ENCODE measurements at regions not wholly inside any gene's neighbourhood (a gene's known extent, or its start where the extent isn't known, plus 50 kb on each side); places are given as distances from the start of the nearest gene placed in this dataset.
"Not testable (repeated sequence)": the region's sequence is repeated elsewhere in the genome, so short reads cannot be mapped to it uniquely, and the experiment has no call there.

DNA sequence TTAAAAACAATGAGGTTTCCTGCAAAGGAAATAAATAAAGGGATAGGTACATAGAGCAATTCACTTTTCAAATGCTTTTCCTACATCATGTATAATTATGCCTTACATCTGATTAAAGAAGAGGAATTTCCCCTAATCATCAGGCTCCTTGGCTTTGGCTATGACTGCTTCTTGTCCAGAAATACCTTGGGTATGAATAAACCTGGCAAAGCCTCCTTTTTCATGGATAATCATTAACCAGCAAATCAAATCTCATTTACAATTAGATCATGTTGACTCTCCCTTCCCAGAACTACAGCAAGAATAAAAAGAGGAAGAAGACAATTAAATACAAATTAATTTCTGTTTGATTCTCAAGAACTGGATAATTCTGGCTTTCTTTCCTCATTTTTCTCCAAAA, 58.0 kb upstream of the CD2AP start:
- Histone ChIP-seq H3K4me3 (no peak overlapping the region), H3K36me3 (no peaks in the 10 kb centered on the region), H3K4me1 (peaks cover 0 to 23% (median 4%) of the 10 kb centered on the region in 12 donors), H3K27me3 (no peaks in the 10 kb centered on the region), H3K9me3 (no peaks in the 10 kb centered on the region), H3K27ac (peak overlapping the region in 2 of 12 donors; percentile 45 to 50)
- DNase-seq (no peak), ATAC-seq (peak in 1 of 4 donors; percentile 52)
- no peak for TF ChIP-seq POLR2A (IDR thresholded peaks at IDR 0.05)
- TF ChIP-seq, protein P1, sequence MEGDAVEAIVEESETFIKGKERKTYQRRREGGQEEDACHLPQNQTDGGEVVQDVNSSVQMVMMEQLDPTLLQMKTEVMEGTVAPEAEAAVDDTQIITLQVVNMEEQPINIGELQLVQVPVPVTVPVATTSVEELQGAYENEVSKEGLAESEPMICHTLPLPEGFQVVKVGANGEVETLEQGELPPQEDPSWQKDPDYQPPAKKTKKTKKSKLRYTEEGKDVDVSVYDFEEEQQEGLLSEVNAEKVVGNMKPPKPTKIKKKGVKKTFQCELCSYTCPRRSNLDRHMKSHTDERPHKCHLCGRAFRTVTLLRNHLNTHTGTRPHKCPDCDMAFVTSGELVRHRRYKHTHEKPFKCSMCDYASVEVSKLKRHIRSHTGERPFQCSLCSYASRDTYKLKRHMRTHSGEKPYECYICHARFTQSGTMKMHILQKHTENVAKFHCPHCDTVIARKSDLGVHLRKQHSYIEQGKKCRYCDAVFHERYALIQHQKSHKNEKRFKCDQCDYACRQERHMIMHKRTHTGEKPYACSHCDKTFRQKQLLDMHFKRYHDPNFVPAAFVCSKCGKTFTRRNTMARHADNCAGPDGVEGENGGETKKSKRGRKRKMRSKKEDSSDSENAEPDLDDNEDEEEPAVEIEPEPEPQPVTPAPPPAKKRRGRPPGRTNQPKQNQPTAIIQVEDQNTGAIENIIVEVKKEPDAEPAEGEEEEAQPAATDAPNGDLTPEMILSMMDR (IDR thresholded peaks at IDR 0.05) = no peak
- intact Hi-C loops (cut with DNase I) = loop anchor here (5.0 to 10.0 kb wide), 11 partner anchors 55 to 1345 kb away; partner anchors contain the start of genes CD2AP (in 5 of the 10) and OPN5 (in 1 of the 10)

- Histone ChIP-seq H3K27me3 (no peaks in the 10 kb centered on the region), H3K36me3 (no peaks in the 10 kb centered on the region), H3K9me3 (no peaks in the 10 kb centered on the region), H3K4me3 (no peak overlapping the region), H3K4me1 (peaks cover 0 to 15% (median 4%) of the 10 kb centered on the region in 12 donors), H3K27ac (peak overlapping the region in 2 of 12 donors; percentile 45 to 50)
- DNase-seq = no peak
- TF ChIP-seq POLR2A (IDR thresholded peaks at IDR 0.05) = no peak
- TF ChIP-seq, protein P1 (IDR thresholded peaks at IDR 0.05) = no peak
- intact Hi-C loops (cut with DNase I) = loop anchor here in 2 of 10 donors (5.0 kb wide), 2 partner anchors 57 to 362 kb away; partner anchors contain the start of genes CD2AP (in 1 of the 2) and OPN5 (in 1 of the 2)
- 72 to 79% (median 75%) methylated on average over 5 of the region's 5 CpGs for WGBS, 4 donors
- peak in 1 of 4 donors; percentile 73 for ATAC-seq
Observed at GRCh38 chr6:47420394-47421371, 56.9 kb upstream of the CD2AP start.

DNA sequence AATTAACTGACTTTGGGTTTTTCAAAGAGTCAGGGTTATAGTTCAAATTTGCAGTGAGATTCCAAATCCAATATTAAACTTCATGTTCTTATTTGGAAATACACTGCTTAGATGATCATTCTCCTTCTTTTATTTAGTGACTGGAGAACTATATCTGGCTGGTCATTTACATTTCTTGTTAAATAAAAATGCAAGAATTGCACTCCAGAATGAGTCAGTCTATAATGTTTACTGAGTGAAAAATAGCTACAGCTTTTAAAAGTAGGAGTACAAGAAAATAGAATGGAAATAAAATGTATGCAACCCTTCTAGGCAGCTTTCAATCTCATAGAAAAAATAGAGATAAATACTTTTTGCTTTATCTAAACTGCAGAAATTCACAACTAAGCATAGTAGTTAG, 54.5 kb upstream of the CD2AP start:
- Histone ChIP-seq H3K9me3 (peaks cover 0 to 5% (median 0%) of the 10 kb centered on the region in 12 donors), H3K27me3 (no peaks in the 10 kb centered on the region), H3K27ac (no peak overlapping the region), H3K4me3 (no peak overlapping the region), H3K4me1 (peaks cover 0 to 15% (median 4%) of the 10 kb centered on the region in 12 donors), H3K36me3 (no peaks in the 10 kb centered on the region)
- DNase-seq = no peak
- intact Hi-C loops (cut with DNase I) = loop anchor here in 2 of 10 donors (5.0 kb wide), 2 partner anchors 54 to 359 kb away; partner anchors contain the start of genes CD2AP (in 1 of the 2) and OPN5 (in 1 of the 2)
- no peak for TF ChIP-seq POLR2A (IDR thresholded peaks at IDR 0.05)
- TF ChIP-seq, protein P1 (IDR thresholded peaks at IDR 0.05) = no peak
- ATAC-seq = no peak

- no peak for ATAC-seq
- H3K27me3 ChIP-seq = no peaks in the 10 kb centered on the region
- WGBS, 4 donors = 42 to 50% (median 47%) methylated on average over 4 of the region's 4 CpGs
- TF ChIP-seq, protein P1 (IDR thresholded peaks at IDR 0.05) = no peak
- no peak for TF ChIP-seq POLR2A (IDR thresholded peaks at IDR 0.05)
- H3K4me1 ChIP-seq = peaks cover 0 to 14% (median 3%) of the 10 kb centered on the region in 12 donors
- no peaks in the 10 kb centered on the region for H3K36me3 ChIP-seq
- DNase-seq = no peak
- H3K4me3 ChIP-seq = no peak overlapping the region
- intact Hi-C loops (cut with DNase I) = loop anchor here in 2 of 10 donors (5.0 kb wide), 2 partner anchors 53 to 358 kb away; partner anchors contain the start of genes CD2AP (in 1 of the 2) and OPN5 (in 1 of the 2)
- no peak overlapping the region for H3K27ac ChIP-seq
- H3K9me3 ChIP-seq = peaks cover 0 to 17% (median 10%) of the 10 kb centered on the region in 12 donors
Observed at GRCh38 chr6:47424436-47424836, 53.2 kb upstream of the CD2AP start.

GRCh38 chr6:47425724-47426123, 51.9 kb upstream of the CD2AP start:
- H3K4me3 ChIP-seq, H3K36me3 ChIP-seq, H3K27ac ChIP-seq: not testable (repeated sequence)

More at GRCh38 chr6:47425724-47426123, 51.9 kb upstream of the CD2AP start:
- DNase-seq; intact Hi-C loops (cut with DNase I); H3K4me1 ChIP-seq; H3K27me3 ChIP-seq; ATAC-seq: not testable (repeated sequence)
- WGBS, 4 donors = 92 to 95% (median 93%) methylated on average over 3 of the region's 3 CpGs
- H3K9me3 ChIP-seq = peaks cover 0 to 26% (median 12%) of the 10 kb centered on the region in 12 donors
